ENCODE measurements at regions not wholly inside any gene's neighbourhood (a gene's known extent, or its start where the extent isn't known, plus 50 kb on each side); places are given as distances from the start of the nearest gene placed in this dataset.

GRCh38 chr3:8069471-8069870 is 432.2 kb upstream of the LMCD1 start:
- no peak for TF ChIP-seq CTCF (IDR thresholded peaks at IDR 0.05; ENCODE audit: low read depth, low read length, poor library complexity, severe bottlenecking)
- no peak for TF ChIP-seq EZH2phosphoT487 (IDR thresholded peaks at IDR 0.05; ENCODE audit: borderline replicate concordance, low read length)

Data from DOHH2 (cell line).